HG03045 (cell line): ENCODE measurements at regions not wholly inside any gene's neighbourhood (a gene's known extent, or its start where the extent isn't known, plus 50 kb on each side); places are given as distances from the start of the nearest gene placed in this dataset.
"Not testable (repeated sequence)": the region's sequence is repeated elsewhere in the genome, so short reads cannot be mapped to it uniquely, and the experiment has no call there.

ENCODE experiments used
- ATAC-seq: cut with Tn5 transposase; IDR thresholded peaks from one replicate; pipeline ENCODE4 v1.9.1; 2021; ENCODE audit warnings: mild to moderate bottlenecking, moderate library complexity; ENCODE audit not compliant: unreplicated experiment

DNA sequence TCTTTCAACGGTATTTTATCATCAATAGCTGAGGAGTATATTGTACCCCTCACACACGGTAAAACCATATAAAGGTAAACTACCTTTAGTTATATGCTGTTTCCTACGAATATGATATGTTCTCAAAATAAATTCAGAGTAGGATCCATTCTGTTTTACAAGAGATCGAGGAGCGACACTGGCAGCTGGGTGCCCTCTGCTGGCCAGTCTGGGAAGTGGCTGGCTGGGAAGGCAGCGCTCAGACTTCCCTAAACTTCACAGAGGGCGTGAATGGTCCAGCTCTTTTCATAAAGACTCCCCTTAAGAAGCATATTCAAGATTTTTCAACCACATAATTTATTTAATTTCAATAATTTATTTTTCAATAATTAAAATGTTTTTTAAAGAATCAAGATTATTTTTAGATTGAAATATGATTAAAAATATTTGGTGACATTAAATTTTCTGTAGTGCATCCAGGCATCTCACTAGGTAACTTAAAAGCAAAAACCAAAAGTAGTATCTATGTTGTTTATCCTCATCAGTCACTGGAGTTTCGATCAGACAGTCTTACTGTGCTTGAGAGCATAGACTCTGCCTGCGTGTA is 187.5 kb upstream of the PDE10A start:
- no peak for ATAC-seq

DNA sequence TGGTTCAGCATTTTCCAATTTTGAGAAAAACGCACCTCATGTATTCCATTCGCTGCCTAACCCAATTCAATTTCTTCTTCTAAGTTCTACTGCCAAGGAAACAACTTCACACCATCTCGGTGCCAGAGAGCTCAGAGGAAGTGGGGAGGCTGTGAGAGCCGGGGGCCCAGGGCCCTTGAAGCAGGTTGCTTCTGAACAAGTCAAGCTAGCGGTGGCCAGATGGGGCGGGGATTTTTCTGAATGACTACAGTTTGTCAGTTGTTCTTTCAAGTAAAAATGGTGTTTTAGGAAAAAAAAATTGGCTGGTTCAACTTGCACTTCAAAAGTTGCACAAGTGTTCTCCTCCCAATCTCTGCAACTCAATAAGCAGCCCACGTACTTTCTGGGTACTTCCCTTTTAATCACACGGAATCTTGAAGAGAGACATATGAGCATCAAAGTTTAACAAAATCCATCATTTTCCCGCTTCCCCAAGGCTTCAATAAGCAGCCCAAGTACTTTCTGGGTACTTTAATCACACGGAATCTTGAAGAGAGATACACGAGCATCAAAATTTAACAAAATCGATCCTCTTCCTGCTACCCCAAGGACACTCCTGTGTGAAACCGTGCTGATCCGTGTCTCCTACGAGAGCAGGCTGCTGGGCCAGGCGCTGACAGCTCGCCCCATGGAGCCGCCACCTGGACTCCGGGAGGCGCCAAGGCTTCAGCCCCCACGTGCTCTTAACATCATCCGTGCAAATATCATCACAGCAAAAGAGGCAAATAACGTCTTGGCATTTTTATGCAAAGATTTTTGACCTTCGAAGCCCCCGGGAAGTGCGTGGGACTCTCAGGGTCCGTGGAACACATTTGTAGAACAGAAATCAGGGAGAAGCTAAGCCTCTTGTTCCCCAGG is 186.7 kb upstream of the PDE10A start:
- no peak for ATAC-seq

DNA sequence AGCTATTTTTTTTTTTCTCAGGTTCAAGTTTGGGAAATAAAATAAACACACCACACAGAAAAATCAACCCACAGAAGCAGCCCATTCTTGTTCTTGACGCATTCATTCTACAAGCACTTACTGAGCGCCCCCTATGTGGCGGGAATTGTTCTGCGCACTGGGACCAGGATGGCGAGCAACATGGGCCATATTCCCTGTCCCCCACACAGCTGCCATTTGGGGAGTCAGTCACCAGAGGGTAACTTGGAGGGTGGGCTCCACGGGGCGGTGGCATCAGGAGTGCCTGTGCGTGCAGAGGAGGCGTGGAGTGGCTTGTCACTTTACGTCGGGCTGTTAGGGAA is 185.0 kb upstream of the PDE10A start:
- no peak for ATAC-seq

DNA sequence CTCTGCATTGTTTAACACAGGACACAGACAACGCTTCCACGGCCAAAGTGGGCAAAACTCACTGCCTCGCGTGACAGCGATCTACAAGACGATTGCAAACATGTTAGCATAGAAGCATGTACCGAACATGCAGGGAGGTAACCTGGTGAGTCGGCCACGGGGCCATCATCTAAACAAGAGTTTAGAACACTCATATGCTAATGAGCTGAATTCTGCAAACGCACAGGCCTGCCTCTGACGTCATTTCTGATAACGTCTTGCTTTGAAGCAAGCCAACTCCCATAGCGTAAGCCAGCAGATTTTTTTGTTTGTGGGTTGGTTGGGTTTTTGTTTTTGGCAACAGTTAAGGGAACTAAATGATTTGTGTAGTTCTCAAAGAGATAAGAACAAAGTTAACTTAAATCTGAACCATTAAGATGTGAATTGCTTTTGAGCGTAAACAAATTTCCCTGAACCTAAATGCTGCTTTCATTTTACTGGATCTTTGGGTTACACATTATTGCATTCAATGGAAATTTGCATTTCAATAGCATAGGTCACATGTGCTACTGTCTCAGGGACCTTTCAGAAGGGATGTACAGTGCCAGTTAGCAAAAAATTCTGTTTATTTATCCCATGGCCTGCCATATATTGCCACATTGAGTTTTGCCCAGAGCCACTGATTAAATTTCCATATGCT is 184.5 kb upstream of the PDE10A start:
- no peak for ATAC-seq

DNA sequence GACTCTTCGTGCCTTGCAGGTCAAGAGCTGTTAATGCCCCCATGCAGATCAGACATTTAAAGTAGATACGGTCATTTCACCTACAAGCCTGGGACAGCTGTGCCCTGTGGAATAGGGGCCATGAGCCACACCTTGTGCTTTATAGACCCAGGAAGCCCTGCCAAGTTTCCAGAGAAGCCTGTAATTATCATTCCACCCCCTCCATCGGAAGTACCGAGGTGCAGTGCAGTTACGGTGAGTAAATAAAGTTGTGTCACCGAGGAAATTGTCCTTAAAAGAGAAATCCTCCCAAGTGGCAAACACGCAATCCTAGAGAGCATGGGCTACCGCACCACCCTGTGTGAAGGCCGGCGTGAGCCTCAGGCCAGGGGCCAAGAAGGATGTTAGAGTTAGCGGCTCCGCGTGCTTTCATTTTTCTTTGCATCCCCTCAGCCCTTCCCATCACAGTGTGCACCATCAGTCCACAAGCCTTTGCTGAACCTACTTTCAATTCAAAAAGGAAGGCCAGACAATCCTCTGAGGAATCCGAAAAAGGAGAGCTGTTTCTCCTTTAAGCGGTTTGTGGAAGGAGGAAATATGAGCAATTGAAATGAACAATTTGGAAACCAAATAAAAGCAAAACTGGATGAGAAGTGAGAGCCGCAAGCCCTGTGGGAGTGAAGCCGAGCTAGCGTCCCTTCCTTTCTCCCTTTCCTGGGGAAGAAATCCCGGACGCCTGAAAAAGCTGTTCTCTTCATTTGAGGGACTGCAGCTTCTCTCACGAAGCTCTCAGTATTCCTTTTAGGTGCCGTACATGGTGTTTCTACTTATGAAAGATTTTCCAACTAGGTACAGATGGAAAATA is 183.3 kb upstream of the PDE10A start:
- ATAC-seq = no peak

DNA sequence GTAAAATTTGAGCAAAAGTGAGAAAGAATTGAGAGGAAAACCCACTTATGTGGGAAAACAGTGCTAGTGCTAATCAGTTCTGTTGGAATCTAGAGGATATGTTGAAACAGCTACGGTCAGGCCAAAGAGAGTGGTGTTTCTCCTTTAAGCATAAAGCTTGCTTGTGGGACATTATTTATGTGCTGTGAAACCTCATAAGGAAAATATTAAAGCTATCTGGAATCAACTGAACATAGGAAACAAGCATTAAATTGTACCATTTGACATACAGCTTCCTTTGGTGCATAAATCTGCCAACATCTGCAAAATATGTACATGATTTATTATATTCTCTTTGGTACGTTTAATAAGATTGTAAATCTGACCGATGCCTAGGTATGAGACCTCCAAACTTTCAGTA is 182.5 kb upstream of the PDE10A start:
- no peak for ATAC-seq

DNA sequence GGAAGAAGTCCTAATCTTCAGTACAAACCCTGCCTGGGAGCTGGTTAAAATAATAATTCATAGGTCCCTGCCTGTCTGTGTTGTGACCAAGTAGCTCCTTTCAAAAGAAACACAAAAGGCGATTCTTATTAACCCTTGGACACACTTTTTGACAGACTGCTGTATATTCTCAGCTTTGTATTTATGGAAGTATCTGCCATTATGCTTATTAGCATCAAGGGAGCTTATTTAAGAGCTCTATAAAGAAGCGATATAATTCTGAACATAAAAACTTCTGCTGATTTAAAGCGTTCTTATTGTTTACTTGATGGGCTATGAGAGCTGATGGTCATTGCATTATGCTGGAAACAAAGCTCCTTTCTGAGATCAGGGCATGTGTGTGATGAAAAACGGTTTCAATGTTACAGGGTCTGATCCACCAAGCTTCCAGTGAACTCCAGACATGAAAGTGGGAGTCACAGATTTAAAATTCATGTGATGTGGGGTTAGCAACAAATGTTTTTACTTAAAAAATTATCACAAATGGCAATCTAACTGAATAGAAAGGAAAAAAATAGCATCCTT is 181.8 kb upstream of the PDE10A start:
- no peak for ATAC-seq

DNA sequence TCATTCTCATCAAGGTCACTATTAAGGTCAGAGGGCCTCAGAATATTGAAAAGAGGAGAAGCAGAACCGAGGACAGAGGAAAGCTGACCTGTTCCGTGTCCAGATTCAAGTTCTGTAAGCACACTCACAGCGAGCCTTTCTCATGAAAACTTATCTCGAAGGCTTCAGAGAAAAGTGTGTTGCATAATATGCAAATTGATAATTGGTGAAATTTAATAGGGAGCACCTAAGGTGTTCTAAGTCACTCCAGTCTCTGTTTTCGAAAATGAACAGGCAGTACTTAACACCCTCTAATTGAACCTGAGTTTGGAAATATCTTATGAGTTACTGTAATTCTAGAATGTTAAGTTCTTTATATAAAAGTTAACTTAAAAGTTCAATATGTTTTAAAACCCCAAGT is 181.2 kb upstream of the PDE10A start:
- ATAC-seq = no peak

DNA sequence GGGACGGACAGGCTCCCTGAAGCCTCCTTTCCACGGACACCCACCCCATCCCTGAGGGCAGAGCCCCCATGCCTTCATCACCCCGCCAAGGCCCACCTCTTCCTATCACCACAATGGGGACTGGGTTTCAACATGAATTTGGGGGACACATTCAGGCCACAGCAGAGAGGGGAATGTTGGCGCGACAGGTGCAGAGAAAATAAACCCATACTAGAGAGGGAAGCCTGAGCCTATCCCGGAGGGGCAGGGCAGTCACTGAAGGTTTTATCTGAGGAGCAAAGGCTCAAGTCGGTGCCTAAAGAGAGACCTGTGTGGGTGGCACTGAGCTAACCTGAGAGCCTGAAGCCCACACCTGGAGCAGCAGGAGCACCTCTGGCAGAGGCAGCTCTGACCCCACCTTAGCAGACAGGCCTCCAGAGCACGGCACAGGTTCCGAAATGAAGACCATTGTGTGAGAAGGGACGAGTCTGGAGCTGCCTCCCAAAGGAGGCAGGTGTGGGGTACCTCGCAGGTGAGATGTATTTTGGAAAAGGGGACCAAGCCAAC is 180.6 kb upstream of the PDE10A start:
- no peak for ATAC-seq

DNA sequence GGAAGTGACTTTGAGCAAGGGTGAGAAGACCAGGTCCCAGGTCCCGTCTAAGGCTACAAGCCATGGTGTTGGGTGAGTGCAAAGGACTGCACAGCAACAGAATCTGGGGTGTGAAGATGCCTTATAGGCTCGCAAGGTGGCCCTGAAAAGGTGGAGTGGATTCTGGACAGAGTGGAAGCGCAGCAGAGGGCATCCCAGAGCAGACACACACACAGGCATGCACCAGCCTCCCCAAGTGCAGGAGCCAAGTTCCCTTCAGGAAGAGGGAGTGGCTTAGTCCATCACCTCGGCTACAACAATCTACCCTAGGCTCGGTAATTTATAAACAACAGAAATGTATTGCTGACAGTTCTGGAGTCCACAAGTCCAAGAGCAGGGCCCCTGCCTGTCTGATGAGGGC is 180.1 kb upstream of the PDE10A start:
- ATAC-seq = no peak

DNA sequence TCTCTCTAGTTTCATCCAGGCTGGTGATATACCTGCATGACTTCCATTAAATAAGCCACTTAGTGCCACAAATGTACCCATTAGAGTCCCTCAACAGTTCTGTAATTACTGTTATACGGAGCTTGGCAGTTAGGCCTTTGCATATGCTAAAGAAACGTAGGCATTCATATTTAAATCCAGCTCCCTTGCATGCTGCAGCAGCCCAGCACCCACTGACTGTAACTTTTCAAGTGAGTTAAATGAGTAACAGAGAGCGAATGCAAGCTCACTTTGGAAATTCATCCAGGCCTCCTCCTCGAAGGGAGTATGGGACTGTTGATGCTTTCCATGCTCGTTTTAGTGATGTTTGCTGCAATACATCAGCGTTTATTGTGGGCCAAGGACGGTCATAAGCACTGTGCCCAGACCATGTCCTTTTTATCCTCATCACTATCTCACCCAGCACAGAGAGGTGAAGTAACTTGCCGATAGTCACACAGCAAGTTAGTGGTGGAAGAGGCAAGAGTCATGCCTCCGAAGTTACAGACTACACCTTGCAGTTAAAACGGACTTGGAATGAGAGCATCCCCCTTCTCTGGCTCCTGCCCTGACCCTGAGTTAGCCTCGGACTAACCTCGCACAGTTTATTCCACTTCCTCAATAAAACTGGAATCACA is 179.4 kb upstream of the PDE10A start:
- no peak for ATAC-seq

DNA sequence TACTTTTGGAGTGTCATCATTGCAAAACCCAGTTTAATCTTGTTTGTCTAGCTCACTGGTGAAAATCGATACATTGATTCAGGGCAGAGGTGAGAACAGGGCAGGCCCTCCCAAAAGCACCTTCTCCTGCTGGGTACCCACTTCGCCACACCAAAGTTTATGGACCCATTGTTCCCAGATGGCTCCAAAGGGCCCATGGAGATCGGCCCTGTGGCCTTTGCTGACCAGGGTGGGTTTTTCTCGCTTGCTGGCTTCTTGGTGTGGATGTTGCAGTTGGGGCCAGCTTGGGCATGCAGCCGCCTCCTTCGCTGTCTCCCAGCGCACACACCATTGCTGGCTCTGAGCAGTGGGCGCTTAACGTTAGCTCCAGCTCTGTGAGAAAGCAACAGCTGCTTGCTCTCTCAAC is 178.1 kb upstream of the PDE10A start:
- ATAC-seq = no peak

DNA sequence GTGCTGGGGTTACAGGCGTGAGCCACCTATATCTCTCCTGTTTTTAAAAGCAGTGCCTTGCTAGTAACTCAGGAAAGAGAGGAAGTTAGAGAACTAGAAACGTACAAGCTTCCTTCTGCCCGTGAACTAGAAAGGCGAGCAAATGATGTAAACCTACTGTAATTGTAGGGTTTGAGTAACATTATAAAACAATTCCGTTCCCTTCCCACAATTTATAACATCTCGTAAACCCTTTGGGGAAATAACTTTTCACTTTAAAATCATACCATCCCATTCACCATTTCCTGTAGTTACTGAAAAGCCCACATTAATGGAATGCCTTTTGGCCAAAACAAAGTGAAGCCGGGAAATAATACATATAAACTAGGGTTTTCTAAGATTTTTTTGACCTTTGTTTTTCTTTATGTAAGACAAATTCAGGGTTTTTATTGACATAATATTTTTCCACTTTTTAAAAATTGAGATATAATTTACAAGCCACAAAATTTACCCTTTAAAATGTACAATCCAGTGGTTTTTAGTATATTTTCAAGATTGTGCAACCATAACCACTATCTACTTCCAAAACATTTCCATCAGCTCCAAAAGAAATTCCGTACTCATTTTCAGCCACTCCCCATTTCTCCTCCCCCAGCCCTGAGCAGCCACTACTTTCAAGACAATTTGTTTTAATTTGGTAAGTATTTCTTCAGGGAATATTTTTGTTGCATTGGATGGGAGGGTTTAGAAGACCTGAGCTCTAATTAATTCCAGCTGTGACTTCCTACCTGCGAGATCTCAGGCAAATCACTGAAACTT is 175.1 kb upstream of the PDE10A start:
- ATAC-seq = no peak

DNA sequence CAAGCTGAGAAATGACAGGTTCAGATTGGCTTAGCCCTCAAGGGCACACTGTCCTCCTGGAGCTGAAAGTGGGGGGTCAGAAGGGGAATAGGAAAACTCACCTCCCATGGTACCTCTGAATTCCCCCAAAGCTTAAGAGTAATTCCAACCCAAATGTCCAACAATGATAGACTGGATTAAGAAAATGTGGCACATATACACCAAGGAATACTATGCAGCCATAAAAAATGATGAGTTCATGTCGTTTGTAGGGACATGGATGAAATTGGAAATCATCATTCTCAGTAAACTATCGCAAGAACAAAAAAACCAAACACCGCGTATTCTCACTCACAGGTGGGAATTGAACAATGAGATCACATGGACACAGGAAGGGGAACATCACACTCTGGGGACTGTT is 173.6 kb upstream of the PDE10A start:
- ATAC-seq = not testable (repeated sequence)

DNA sequence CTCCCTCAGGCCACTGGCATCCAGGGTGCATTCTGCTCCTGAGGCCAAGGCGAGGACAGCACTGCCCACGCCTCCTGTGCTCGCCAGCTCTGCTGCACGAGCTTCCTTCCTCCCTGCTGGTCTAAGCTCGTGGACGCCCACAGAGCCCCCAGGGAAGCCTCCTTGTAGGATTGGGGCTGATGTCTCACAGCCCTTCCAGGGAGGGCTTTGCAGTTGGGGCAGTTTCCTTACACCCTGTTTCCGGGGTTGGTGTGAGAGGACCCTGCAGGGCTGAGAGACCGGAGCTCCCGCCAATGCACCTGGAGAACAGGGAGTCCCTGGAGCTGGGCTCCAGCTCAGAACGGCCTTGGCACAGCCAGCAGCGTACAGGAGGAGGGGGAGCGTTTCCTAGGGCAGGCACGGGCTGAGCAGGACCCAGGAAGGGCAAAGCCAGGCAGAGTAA is 172.4 kb upstream of the PDE10A start:
- ATAC-seq = no peak

DNA sequence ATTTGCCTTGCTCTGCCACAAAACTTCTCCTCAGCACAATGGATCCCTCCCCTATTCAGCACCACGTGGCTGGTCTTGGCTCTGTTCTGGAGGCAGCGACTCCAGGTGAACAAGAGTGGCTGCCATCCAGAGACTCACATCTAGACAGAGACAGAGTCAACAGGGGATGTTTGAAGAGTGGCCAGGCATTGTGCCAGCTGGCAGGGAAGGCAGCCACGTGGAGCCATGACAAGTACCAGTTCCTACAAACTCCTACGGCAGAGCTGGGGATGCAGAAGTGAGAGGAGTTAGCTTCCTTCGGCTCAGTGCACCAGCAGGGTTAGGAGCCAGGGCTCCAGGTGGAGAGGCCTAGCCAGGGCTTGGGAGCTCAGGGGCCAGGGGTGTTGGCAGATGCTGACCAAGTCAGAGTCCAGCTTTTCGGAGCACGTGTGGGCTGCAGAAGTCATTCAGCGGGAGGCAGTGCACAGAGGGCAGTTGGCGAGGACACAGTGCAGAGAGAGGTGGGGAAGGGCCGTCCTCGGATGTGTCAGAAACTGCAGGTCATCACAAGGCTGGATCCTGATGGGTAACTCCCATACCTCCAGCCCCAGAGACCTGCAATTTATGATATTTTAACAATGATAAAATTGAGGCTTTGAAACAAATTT is 171.7 kb upstream of the PDE10A start:
- ATAC-seq = no peak

DNA sequence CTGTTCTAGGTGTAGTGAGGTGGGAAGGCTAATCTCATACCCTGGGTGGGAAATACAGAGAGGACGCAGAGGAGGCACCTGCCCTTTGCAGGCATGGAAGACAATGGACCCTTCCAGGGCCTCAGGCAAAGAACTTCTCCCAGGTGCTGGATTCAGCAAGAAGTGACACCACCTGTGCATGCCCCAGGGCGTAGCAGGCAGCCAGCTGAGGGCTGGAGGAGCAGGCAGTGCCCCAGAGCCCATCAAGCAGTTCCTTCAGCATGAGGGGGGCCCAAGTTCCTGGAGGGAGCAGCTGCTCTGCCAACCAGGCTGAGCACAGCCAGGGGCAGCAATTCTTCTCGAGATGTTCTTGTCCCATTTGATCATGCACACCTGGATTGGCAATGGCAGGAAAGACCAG is 170.3 kb upstream of the PDE10A start:
- ATAC-seq = no peak

DNA sequence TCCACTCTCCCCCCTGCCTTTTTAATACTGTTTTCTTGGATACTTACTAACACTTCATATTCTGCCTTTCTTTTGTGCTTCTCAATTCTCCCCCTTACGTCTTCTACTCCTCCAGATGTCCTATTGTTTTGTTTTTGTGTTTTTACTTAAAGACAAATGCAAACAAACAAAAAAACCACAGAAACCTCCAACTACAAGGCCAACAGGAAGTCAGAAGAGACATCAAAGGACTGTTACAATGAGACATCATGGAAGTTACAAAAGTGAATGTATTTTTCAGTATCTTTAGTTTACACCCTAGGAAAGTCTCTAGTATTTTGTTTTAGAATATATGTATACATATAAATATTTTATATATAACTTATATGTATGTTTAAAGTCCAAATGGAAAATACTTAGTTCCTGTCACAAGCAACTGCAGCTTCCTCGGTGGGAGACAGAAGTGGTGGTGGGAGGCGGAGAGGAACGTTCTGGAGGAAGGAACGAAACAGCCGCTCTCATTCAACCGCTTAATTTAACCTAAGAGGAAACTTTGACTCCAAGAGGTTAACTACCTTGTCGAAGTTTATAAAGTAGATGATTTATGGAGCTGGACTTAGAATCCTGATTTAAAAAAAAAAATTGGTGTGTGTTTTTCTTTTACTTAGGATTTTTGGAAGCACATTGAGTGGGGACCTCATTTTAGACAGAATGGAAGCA is 168.9 kb upstream of the PDE10A start:
- ATAC-seq = no peak
